ENCODE measurements at regions not wholly inside any gene's neighbourhood (a gene's known extent, or its start where the extent isn't known, plus 50 kb on each side); places are given as distances from the start of the nearest gene placed in this dataset.

DNA sequence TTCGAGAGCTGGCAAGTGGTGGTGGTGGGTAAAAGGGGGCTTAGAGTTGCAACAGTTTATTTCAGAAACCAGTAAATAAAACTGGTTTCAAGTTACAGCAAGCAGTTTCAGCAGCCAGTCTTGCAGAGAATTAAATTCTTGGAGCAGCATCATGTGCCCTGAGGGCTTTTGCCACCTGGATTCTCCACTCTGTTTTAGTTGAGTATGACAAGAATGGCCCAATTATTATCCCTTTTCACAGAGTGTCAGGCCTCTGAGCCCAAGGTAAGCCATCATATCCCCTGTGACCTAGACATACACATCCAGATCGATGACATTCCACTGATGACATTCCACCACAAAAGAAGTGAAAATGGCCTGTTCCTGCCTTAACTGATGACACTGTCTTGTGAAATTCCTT is 72.8 kb upstream of the FANCL start:
- no peak for TF ChIP-seq TARDBP (IDR thresholded peaks at IDR 0.05)
- TF ChIP-seq FOXM1 (IDR thresholded peaks at IDR 0.05; ENCODE audit: borderline replicate concordance), result no peak
- no peak for TF ChIP-seq SP1 (IDR thresholded peaks at IDR 0.05)
- no peak for TF ChIP-seq FOXA1 (IDR thresholded peaks at IDR 0.05)

All from HEK293T (cell line).